Transverse colon (tissue), 4 donors: ENCODE measurements at regions not wholly inside any gene's neighbourhood (a gene's known extent, or its start where the extent isn't known, plus 50 kb on each side); places are given as distances from the start of the nearest gene placed in this dataset.

Experiments used
- DNase-seq: peaks from one replicate; pipeline ENCODE4 v3.0.0-alpha.2; 2019
- H3K27ac ChIP-seq, 4 donors: fragments of 200-600 bp; sonication (generic); 2 replicates each; pipeline ENCODE4 v1.5.1; 2016 to 2018; ENCODE audit warnings: inconsistent platforms in 4 of 4
- H3K27me3 ChIP-seq: fragments of 200-600 bp; sonication (generic); 2 replicates; pipeline ENCODE4 v1.5.1; 2017; ENCODE audit warnings: inconsistent platforms
- H3K36me3 ChIP-seq, 4 donors: fragments of 200-600 bp; sonication (generic); 2 replicates each; pipeline ENCODE4 v1.5.1; 2017 to 2019; ENCODE audit warnings: inconsistent platforms in 4 of 4
- H3K4me1 ChIP-seq, 4 donors: fragments of 200-600 bp; sonication (generic); 2 replicates each; pipeline ENCODE4 v1.5.1; 2017 to 2020; ENCODE audit warnings: inconsistent platforms in 4 of 4
- H3K4me3 ChIP-seq, 4 donors: fragments of 200-600 bp; sonication (generic); 1 replicate in 1 of 4; 2 replicates in 3 of 4; pipeline versions ENCODE4 v1.5.1 to v1.6.1; 2017 to 2019; ENCODE audit warnings: inconsistent platforms in 4 of 4
- H3K9me3 ChIP-seq, 2 donors: fragments of 200-600 bp; sonication (generic); 2 replicates each; pipeline ENCODE4 v1.5.1; 2017 to 2019; ENCODE audit warnings: inconsistent platforms in 2 of 2
- EP300 ChIP-seq: sonication (generic); formaldehyde crosslinking; IDR thresholded peaks from one replicate; pipeline ENCODE4 v1.6.1; 2017; ENCODE audit warnings: antibody characterized with exemption, low read depth
- POLR2A ChIP-seq: fragments of 450-650 bp; IDR thresholded peaks from one replicate; pipeline ENCODE4 v1.6.1; 2016; ENCODE audit warnings: antibody characterized with exemption, mild to moderate bottlenecking, moderate library complexity
- POLR2AphosphoS5 ChIP-seq, 3 donors: sonication (generic); formaldehyde crosslinking; IDR thresholded peaks; one replicate each; pipeline ENCODE4 v1.6.1; 2016; ENCODE audit warnings: antibody characterized with exemption in 3 of 3
- WGBS, 2 donors: methylation state at CpG; one replicate each; pipeline ENCODE4 v1.1.5; 2018; ENCODE audit warnings: low coverage in 1 of 2; 5-methylcytosine and 5-hydroxymethylcytosine counted together
- in situ Hi-C, 4 donors: fragments of 200-750 bp; cut with MboI; loops; one replicate each; pipeline versions ENCODE4 v1.15.0 to v1.15.1; 2017; ENCODE audit warnings: low sequenced_read_pairs in 3 of 4, low pct_ligation_motif_present in 1 of 4, low pct_unique_long_range_greater_than_20kb in 1 of 4
- intact Hi-C: fragments of 100-400 bp; cut with DNase I; formaldehyde crosslinking; loops from one replicate; pipeline ENCODE4 v1.15.1; 2023; ENCODE audit warnings: low total_unique reads
- TF ChIP-seq, protein P1 (sequence below), 5 experiments: fragments of 200-600 bp in 3 of 5; fragments of 450-650 bp in 2 of 5; sonication (generic) in 3 of 5; IDR thresholded peaks; 1 replicate in 2 of 5; 2 replicates in 3 of 5; pipeline ENCODE4 v1.5.1; 2016 to 2017; ENCODE audit warnings: antibody characterized with exemption in 5 of 5, inconsistent platforms in 3 of 5, mild to moderate bottlenecking in 2 of 5, moderate library complexity in 1 of 5

DNA sequence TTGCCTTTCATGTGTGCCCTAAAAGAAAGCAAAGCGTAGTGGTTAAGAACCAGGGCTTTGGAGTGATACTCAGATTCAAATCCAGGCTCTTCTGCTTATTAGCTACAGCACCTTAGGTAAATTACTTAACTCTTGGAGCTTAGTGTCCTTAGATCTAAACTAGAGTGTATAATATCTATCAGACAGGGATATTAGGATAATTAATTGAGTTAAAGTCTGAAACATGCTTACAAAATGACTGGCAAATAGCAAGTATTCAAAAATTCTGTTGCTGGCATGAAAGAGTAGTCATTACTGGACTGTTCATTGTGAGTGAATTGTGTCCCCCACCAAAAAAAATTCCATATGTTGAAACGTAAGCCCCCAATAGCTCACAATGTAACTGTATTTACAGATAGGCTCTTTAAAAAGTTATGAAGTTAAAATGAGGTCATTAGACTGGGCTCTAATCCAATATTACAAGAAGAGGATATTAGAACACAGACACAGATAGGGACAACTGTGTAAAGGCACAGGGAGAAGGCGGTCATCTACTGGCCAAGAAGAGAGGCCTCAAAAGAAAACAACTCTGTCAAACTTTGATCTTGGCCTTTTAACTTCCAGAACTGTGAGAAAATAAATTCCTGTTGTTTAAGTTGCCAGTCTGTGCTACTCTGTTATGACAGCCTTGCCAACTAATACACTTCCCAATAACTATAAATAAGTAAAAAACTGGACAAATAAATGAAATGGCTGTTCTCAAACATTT is 60.4 kb upstream of the LRRC3B start:
- no peak for DNase-seq
- Histone ChIP-seq H3K9me3 (no peaks in the 10 kb centered on the region), H3K27me3 (no peaks in the 10 kb centered on the region), H3K4me1 (no peaks in the 10 kb centered on the region), H3K36me3 (no peaks in the 10 kb centered on the region), H3K4me3 (no peak overlapping the region), H3K27ac (no peak overlapping the region)
- TF ChIP-seq POLR2A (no peak), POLR2AphosphoS5 (IDR thresholded peaks at IDR 0.05) (no peak), EP300 (no peak)
- TF ChIP-seq, protein P1, sequence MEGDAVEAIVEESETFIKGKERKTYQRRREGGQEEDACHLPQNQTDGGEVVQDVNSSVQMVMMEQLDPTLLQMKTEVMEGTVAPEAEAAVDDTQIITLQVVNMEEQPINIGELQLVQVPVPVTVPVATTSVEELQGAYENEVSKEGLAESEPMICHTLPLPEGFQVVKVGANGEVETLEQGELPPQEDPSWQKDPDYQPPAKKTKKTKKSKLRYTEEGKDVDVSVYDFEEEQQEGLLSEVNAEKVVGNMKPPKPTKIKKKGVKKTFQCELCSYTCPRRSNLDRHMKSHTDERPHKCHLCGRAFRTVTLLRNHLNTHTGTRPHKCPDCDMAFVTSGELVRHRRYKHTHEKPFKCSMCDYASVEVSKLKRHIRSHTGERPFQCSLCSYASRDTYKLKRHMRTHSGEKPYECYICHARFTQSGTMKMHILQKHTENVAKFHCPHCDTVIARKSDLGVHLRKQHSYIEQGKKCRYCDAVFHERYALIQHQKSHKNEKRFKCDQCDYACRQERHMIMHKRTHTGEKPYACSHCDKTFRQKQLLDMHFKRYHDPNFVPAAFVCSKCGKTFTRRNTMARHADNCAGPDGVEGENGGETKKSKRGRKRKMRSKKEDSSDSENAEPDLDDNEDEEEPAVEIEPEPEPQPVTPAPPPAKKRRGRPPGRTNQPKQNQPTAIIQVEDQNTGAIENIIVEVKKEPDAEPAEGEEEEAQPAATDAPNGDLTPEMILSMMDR (IDR thresholded peaks at IDR 0.05): no peak
- intact Hi-C loops (no loop called here), in situ Hi-C loops (no loop called here)
- WGBS, 2 donors: 58 to 69% methylated on average over 2 to 3 of the region's 3 CpGs
